ENCODE measurements at regions not wholly inside any gene's neighbourhood (a gene's known extent, or its start where the extent isn't known, plus 50 kb on each side); places are given as distances from the start of the nearest gene placed in this dataset.
"Not testable (repeated sequence)": the region's sequence is repeated elsewhere in the genome, so short reads cannot be mapped to it uniquely, and the experiment has no call there.

- not testable (repeated sequence) for TF ChIP-seq JUN (CRISPR knock-in tag; IDR thresholded peaks at IDR 0.05); CTCF (IDR thresholded peaks at IDR 0.05); FOXP1 (CRISPR knock-in tag; IDR thresholded peaks at IDR 0.05; ENCODE audit: borderline replicate concordance); ZNF138 (CRISPR knock-in tag; conservative IDR thresholded peaks at IDR 0.05); NFATC4 (CRISPR knock-in tag; IDR thresholded peaks at IDR 0.05); NFE2L1 (CRISPR knock-in tag; IDR thresholded peaks at IDR 0.05); KAT7 (CRISPR knock-in tag; IDR thresholded peaks at IDR 0.05; ENCODE audit: borderline replicate concordance); IRF2 (CRISPR knock-in tag; IDR thresholded peaks at IDR 0.05; ENCODE audit: borderline replicate concordance, low read depth); OVOL2 (CRISPR knock-in tag; IDR thresholded peaks at IDR 0.05; ENCODE audit: borderline replicate concordance); USF2 (CRISPR knock-in tag; IDR thresholded peaks at IDR 0.05); ZBTB21 (CRISPR knock-in tag; IDR thresholded peaks at IDR 0.05; ENCODE audit: borderline replicate concordance); HMGA2 (CRISPR knock-in tag; IDR thresholded peaks at IDR 0.05)
- TF ChIP-seq, protein P1, sequence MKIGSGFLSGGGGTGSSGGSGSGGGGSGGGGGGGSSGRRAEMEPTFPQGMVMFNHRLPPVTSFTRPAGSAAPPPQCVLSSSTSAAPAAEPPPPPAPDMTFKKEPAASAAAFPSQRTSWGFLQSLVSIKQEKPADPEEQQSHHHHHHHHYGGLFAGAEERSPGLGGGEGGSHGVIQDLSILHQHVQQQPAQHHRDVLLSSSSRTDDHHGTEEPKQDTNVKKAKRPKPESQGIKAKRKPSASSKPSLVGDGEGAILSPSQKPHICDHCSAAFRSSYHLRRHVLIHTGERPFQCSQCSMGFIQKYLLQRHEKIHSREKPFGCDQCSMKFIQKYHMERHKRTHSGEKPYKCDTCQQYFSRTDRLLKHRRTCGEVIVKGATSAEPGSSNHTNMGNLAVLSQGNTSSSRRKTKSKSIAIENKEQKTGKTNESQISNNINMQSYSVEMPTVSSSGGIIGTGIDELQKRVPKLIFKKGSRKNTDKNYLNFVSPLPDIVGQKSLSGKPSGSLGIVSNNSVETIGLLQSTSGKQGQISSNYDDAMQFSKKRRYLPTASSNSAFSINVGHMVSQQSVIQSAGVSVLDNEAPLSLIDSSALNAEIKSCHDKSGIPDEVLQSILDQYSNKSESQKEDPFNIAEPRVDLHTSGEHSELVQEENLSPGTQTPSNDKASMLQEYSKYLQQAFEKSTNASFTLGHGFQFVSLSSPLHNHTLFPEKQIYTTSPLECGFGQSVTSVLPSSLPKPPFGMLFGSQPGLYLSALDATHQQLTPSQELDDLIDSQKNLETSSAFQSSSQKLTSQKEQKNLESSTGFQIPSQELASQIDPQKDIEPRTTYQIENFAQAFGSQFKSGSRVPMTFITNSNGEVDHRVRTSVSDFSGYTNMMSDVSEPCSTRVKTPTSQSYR (CRISPR knock-in tag; IDR thresholded peaks at IDR 0.05) = not testable (repeated sequence)
These were observed 1841.5 kb downstream of the KHDRBS2 start for GRCh38 chr6:60444532-60444931.
